ENCODE measurements at regions not wholly inside any gene's neighbourhood (a gene's known extent, or its start where the extent isn't known, plus 50 kb on each side); places are given as distances from the start of the nearest gene placed in this dataset.

GRCh38 chr7:25653384-25653783 lies 425.1 kb upstream of the NPVF start:
- in situ Hi-C loops (cut with HindIII; ENCODE audit: low sequenced_read_pairs): no loop called here

GRCh38 chr7:25656071-25656470 lies 427.8 kb upstream of the NPVF start:
- in situ Hi-C loops (cut with HindIII; ENCODE audit: low sequenced_read_pairs): no loop called here

DNA sequence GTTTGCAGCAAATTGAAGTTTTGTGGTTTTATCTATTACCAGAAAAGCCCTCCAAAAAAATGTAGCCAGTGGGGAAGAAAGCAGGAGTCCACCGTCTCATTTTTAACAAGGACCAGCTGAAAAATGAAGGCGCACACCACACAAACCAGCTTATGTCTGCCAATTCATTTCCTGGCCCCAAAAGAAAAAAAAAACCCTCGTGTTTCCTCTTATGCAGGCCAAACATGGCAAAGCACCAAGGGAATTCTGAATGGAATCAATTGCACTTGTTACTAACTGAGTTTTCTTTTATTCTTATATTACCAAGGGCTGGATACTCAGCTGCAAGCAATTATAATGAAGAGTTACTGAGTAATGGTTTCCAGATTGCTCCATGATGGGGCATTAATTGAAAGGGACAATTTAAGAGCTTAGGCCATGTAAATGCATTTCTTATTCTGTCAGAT lies 428.3 kb upstream of the NPVF start:
- in situ Hi-C loops (cut with HindIII; ENCODE audit: low sequenced_read_pairs): no loop called here

- in situ Hi-C loops (cut with HindIII; ENCODE audit: low sequenced_read_pairs): no loop called here
Measured at GRCh38 chr7:25658375-25658774, 430.1 kb upstream of the NPVF start.

DNA sequence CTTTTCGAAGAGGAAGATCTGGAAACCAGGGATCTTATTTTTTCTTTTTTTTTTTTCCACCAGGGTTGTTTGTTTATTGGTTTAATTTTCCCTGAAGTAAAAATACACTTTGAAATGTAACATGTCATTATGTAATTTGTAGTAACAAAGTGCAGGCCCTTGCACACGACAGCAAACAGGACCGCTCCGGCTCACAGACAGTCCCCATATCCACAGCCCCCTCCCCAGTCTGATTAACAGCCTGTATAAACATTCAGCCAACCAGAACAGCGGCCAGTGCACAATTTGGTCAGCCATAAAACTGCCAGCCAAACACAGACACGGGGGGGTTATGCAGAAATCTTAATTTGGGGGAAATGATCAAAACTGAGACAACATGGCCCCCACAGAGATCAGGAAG lies 431.6 kb upstream of the NPVF start:
- in situ Hi-C loops (cut with HindIII; ENCODE audit: low sequenced_read_pairs): loop anchor here (5.0 kb wide), 1 partner anchor 43 kb away; no protein-coding TSS in a partner anchor

- in situ Hi-C loops (cut with HindIII; ENCODE audit: low sequenced_read_pairs): loop anchor here (5.0 kb wide), 1 partner anchor 46 kb away; no protein-coding TSS in a partner anchor
Measured at GRCh38 chr7:25662841-25663800, 434.8 kb upstream of the NPVF start.

DNA sequence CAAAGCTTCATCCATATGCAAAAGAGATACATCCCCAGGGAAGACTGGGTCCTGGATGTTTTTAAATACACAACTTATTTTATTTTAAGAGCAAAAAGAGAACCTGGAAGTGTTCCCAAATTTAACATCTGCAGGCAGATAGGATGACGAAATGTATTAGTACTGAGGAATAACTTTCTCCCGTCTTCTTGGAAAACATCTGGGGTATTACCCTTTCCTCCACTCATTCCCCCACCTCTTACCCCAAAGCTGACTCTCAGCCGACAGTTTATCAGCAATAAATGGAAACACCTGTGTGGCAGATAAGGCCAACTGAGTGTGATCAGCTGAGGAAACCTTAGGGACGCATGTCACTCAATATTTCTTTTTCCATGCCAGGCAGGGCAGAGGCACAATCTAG lies 435.6 kb upstream of the NPVF start:
- in situ Hi-C loops (cut with HindIII; ENCODE audit: low sequenced_read_pairs): loop anchor here (5.0 kb wide), 1 partner anchor 47 kb away; no protein-coding TSS in a partner anchor

- in situ Hi-C loops (cut with HindIII; ENCODE audit: low sequenced_read_pairs): loop anchor here (5.0 kb wide), 1 partner anchor 47 kb away; no protein-coding TSS in a partner anchor
Measured at GRCh38 chr7:25664593-25664992, 436.3 kb upstream of the NPVF start.

DNA sequence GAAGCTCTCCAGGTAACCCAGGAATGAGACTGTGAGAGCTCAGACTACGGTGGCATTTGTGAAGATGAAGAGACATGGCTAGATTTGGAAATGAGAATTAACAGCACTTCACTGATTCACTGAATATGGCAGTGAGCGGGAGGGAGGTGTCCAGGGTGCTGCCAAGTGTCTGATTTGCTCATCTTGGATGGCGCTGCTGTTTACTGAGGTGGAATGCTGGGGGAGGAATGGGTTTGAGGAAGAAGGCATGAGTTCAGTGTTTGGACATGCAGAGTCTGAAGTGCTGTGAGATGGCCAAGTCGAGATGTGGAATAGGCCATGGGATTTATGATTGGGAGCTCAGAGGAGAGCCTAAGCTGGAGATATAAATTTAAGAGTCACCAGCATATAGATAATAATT lies 437.1 kb upstream of the NPVF start:
- in situ Hi-C loops (cut with HindIII; ENCODE audit: low sequenced_read_pairs): no loop called here

- in situ Hi-C loops (cut with HindIII; ENCODE audit: low sequenced_read_pairs): no loop called here
Measured at GRCh38 chr7:25665903-25666670, 437.8 kb upstream of the NPVF start.

DNA sequence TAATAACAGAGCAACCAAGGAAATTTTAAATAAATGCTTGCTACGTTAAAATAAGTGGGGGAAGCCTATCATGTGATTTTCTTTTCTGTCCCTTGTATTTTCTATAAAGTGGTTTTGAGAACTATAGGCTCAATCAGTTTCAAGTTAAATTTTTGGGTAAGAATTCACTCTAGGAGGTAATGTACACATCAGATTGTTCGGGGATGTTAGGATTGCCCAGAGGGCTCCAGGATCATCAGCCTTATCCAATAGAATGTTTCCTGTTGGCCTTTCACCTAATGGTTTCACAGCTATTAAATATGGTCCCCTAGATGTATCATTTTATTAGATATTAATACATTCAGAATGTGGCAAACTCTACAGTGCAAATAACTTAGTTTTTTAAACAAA lies 438.4 kb upstream of the NPVF start:
- in situ Hi-C loops (cut with HindIII; ENCODE audit: low sequenced_read_pairs): no loop called here

DNA sequence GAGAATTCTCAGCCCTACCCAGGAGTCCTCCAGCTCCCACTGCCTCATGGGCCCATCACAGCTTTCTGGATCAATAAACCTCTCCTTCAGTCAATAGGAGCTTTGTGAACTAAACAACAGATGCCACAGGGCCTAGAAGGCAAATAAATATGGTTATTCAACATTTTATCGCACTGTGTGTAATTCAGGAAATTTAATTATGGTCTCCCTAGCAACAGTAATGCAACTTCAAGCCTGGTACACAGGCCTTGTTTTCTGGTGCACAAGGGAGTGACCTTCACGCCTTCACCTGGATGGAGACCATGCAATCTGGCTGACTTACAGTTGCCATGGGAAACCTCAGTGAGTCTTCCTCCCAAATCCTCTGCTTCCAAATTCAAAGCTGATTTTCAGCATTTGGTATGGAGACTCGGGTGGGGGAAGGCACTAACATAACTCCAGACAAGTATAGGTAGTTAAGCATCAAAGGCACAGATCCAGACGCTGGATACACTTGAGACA lies 441.0 kb upstream of the NPVF start:
- in situ Hi-C loops (cut with HindIII; ENCODE audit: low sequenced_read_pairs): no loop called here

DNA sequence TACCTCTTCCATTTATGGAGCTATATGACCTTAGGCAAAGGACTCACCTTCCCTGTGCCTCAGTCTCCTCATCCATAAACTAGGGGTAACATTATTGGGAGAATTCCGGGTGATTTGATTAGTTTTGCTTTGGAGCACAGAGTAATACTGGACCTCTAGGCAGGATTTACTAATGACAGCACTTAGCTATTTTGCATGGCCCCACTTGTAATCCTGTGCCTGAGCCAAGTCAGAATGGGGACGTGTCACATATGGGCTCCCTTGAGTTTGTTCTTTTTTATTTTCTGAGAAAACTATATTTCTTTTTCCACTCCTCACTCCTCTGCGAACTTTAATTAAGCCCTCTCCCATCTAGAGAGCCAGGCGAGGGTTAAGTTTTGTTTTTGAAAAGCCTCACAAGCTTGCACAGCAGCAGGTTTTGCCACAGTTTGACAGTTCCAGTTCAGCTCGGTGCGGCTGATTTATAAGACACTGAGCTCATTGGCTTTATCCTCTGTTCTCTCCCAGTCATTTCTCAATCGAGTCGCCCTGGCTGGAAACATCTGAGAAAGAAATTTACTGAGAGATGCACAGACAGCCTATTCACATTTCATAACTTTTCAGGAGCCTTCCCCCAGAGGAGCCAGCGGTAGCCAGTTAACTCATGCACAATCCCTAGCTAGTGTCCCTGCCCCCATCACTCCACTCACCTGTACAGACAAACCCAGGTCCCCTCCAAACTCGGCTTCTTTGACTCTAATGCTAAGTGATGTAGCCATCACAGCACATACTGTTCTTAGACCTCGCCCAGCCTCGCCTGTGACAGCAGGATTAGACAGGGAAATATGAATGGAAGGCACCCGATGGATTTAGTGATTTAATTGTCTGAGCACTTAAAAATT lies 441.9 kb upstream of the NPVF start:
- in situ Hi-C loops (cut with HindIII; ENCODE audit: low sequenced_read_pairs): no loop called here

DNA sequence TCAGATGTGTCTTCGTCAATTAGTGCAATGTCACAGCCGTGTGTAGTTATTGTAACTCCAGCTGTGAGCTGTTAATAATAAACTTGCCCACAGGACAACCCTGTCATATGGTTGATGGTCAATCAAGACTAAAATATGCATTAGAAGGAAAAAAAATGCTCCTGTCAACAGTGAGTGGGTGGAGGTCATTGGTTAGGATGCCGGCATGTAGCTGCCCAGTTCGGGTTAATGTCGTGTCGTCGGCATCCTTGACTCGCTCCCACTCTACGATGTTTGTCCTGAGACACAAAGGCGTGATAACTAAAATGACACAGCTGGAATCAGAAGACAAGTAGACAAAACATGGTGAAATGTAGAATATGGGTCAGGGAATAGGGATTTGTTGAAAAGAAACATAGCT lies 442.8 kb upstream of the NPVF start:
- in situ Hi-C loops (cut with HindIII; ENCODE audit: low sequenced_read_pairs): no loop called here

DNA sequence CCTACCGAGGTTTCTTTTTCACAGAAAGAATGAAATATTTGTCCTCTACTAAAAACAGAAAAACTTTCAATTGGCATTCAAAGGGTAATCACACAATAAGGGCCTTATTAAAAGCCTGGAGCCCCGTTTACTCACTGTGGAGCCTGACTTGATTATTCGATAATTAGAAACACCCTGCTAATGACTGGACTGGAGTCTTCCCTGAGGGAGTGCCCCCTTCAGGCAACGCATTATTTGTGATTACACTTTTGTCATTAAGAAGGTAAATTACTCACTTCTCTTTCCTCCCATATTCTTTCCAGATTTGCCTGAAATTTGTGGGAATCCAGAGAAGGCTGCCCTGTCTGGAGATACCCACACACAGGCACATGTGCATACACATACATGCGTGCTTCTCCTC lies 444.2 kb upstream of the NPVF start:
- in situ Hi-C loops (cut with HindIII; ENCODE audit: low sequenced_read_pairs): no loop called here

DNA sequence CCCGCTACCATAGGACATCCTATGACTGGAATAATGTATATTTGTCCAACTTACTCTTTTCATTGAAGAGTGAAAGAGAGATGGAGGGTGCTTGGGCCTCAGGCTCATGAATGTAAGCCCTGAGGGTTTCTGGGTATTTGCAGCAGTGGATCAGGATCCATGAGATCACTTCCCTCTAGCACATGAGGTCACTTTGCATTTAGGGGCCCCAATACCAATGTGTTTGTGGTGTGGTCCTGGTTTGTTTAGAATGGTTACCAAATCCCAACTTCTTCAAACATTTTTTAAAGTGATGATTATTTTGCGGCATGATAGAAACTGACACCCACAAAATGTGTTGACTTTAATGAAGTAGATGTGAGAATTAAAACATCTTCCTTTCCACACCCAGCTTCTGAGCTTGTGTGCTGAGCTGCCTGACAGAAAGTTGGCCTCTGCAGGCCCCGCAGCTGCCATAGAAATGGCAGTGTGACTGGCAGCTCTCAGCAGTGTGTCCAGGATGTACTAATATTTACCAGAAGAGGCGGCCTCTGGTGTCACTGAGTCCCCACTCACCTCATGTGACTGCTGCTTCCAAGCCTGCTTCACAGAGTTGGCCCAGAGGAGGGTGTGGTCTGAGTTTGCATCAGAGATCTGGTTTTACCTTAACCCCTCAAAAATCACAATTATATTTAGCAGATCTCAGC lies 447.6 kb upstream of the NPVF start:
- in situ Hi-C loops (cut with HindIII; ENCODE audit: low sequenced_read_pairs): no loop called here

- in situ Hi-C loops (cut with HindIII; ENCODE audit: low sequenced_read_pairs): no loop called here
Measured at GRCh38 chr7:25677595-25677994, 449.3 kb upstream of the NPVF start.

DNA sequence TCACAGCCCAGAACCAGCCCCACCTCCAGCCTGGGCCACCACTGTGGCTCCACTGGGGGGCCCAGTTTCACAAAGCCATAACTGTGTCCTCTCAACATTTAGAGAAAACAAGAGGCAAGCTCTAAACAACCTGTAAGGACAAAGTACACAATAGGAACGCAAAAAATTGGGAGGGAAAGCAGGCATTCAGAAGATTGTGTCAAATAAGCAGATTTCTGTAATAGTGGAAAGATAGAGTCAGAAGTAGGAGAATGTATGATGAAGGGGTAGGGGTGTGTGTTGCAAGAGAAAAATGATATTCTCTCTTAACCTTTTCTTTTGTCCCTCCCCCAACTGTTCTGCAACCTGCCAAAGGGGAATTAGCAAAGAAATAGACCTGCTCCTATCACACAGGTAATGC lies 449.9 kb upstream of the NPVF start:
- in situ Hi-C loops (cut with HindIII; ENCODE audit: low sequenced_read_pairs): no loop called here

DNA sequence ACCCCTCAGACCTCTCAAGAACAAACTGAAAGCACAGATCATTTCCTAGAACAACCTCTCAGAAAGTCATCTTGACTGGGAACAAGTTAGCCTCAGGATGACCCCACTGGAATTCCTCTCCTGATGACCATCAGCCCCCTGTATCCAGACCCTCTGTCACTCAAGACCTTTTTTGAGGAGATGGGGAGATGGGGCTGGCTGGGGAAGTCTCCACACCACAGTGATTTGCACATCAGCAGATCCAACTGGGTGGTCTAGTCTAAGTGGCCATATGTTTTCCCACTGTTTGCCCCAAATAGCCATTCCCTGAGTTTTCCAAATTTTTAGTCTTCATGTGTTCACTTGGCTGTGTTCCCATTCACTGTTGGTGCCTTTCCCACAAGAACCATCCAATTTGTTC lies 452.4 kb upstream of the NPVF start:
- in situ Hi-C loops (cut with HindIII; ENCODE audit: low sequenced_read_pairs): no loop called here

- in situ Hi-C loops (cut with HindIII; ENCODE audit: low sequenced_read_pairs): no loop called here
Measured at GRCh38 chr7:25684360-25684759, 456.1 kb upstream of the NPVF start.

Measured in endothelial cell of hepatic sinusoid (primary cell).